ENCODE measurements at regions not wholly inside any gene's neighbourhood (a gene's known extent, or its start where the extent isn't known, plus 50 kb on each side); places are given as distances from the start of the nearest gene placed in this dataset.

DNA sequence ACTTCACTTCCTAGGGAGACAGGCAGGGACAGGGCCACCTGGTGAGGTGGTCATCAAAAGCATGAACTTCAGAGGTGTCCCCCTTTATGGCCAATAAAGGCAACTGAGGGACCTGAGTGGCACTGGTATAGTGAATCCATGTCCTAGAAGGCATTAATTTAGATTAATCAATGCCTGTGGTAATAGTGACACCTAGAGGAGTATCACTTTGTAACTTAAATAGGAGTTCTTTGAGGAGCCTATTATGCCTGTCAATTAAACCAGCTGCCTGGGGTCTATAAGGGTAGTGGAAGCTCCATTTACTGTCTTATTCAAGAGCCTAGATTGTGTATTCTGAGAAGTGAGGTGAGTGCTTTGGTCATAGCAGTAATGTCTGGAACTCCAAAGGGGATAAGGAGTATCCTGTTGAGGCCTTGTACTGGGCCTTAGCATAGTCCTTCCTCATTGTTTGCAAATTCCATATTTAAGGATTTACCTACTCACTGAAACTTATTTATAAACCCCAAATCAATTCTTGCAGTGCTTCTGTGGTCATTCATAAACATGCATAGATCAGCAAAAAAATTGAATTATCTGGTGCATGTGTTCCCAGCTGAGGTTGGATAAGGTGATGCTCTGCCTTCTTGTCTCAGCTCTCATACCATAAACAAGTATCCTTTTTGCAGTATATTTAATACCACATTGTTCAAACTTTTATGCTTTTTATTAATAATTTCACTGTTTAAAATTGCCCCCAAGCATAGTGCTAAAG is 213.8 kb upstream of the RADX start:
- intact Hi-C loops (cut with DNase I; ENCODE audit: low total_unique reads) = no loop called here
- no peak overlapping the region for H3K4me3 ChIP-seq (ENCODE audit: low read depth, poor library complexity, severe bottlenecking)
- TF ChIP-seq CTCF (IDR thresholded peaks at IDR 0.05) = no peak
- TF ChIP-seq POLR2A (IDR thresholded peaks at IDR 0.05) = no peak
- DNase-seq (ENCODE audit: low spot score in 2 of 2) = no peak

- 76 to 90% methylated on average over 9 to 10 of the region's 10 CpGs for WGBS, 2 donors
Measured at GRCh38 chrX:106401965-106402559, 209.7 kb upstream of the RADX start.

DNA sequence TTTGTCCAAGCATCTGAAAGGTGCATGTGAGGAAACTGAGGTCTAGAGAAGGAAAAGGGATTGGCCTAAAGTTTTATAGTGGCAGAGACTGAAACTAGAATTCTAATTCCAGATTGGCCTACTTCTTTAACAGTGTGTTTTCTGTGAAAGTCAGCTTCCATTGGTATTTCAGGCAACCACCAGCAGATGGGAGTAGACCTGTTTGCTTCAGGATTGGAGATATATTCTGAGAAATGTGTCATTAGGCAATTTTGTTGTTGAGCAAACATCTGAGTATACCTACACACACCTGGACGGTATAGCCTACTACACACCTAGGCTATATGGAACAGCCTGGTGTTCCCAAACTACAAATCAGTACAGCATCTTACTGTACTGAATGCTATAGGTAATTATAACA is 207.3 kb upstream of the RADX start:
- DNase-seq (ENCODE audit: low spot score in 2 of 2) = no peak
- WGBS, 2 donors = 63 to 74% methylated on average over 1 of the region's 1 CpG
- intact Hi-C loops (cut with DNase I; ENCODE audit: low total_unique reads) = no loop called here
- no peak for TF ChIP-seq POLR2A (IDR thresholded peaks at IDR 0.05)
- TF ChIP-seq CTCF (IDR thresholded peaks at IDR 0.05) = no peak
- no peak overlapping the region for H3K4me3 ChIP-seq (ENCODE audit: low read depth, poor library complexity, severe bottlenecking)

More at GRCh38 chrX:106401965-106402559, 209.7 kb upstream of the RADX start:
- TF ChIP-seq POLR2A (IDR thresholded peaks at IDR 0.05) = no peak
- TF ChIP-seq CTCF (IDR thresholded peaks at IDR 0.05) = no peak
- intact Hi-C loops (cut with DNase I; ENCODE audit: low total_unique reads) = no loop called here
- no peak overlapping the region for H3K4me3 ChIP-seq (ENCODE audit: low read depth, poor library complexity, severe bottlenecking)
- no peak for DNase-seq (ENCODE audit: low spot score in 2 of 2)

GRCh38 chrX:106415276-106415895 is 196.4 kb upstream of the RADX start:
- no peak for DNase-seq (ENCODE audit: low spot score in 2 of 2)
- 0 to 37% methylated on average over 1 to 2 of the region's 2 CpGs for WGBS, 2 donors
- intact Hi-C loops (cut with DNase I; ENCODE audit: low total_unique reads) = no loop called here
- H3K4me3 ChIP-seq (ENCODE audit: low read depth, poor library complexity, severe bottlenecking) = no peak overlapping the region
- TF ChIP-seq CTCF (IDR thresholded peaks at IDR 0.05) (no peak), POLR2A (IDR thresholded peaks at IDR 0.05) (no peak)

GRCh38 chrX:106436691-106437090 is 175.1 kb upstream of the RADX start:
- intact Hi-C loops (cut with DNase I; ENCODE audit: low total_unique reads) = no loop called here
- H3K4me3 ChIP-seq (ENCODE audit: low read depth, poor library complexity, severe bottlenecking) = no peak overlapping the region
- no peak for TF ChIP-seq POLR2A (IDR thresholded peaks at IDR 0.05)
- no peak for TF ChIP-seq CTCF (IDR thresholded peaks at IDR 0.05)
- DNase-seq (ENCODE audit: low spot score in 2 of 2) = no peak
- WGBS, 2 donors = 70 to 71% methylated on average over 4 of the region's 4 CpGs
